Skeletal muscle satellite cell (primary cell): ENCODE measurements at regions not wholly inside any gene's neighbourhood (a gene's known extent, or its start where the extent isn't known, plus 50 kb on each side); places are given as distances from the start of the nearest gene placed in this dataset.
"Not testable (repeated sequence)": the region's sequence is repeated elsewhere in the genome, so short reads cannot be mapped to it uniquely, and the experiment has no call there.

Experiments used
- H3K27me3 ChIP-seq: 2 replicates; pipeline ENCODE4 v1.7.0; 2013; ENCODE audit warnings: low read length; ENCODE audit not compliant: control insufficient read depth, insufficient read depth
- H3K36me3 ChIP-seq: 2 replicates; pipeline ENCODE4 v1.7.0; 2013; ENCODE audit warnings: mild to moderate bottlenecking, control low read depth, low read length; ENCODE audit not compliant: insufficient read depth
- H3K4me1 ChIP-seq: 2 replicates; pipeline ENCODE4 v1.7.0; 2013; ENCODE audit warnings: low read length; ENCODE audit not compliant: control insufficient read depth, insufficient read depth
- H3K4me2 ChIP-seq: 2 replicates; pipeline ENCODE4 v1.7.0; 2013; ENCODE audit warnings: mild to moderate bottlenecking, low read length
- H3K4me3 ChIP-seq: 2 replicates; pipeline ENCODE4 v1.7.0; 2013; ENCODE audit warnings: low read length
- H3K9ac ChIP-seq: 2 replicates; pipeline ENCODE4 v1.7.0; 2013; ENCODE audit warnings: mild to moderate bottlenecking, low read depth, low read length, moderate library complexity
- H3K9me3 ChIP-seq: replicated peaks from 2 replicates; pipeline ENCODE4 v1.7.0; 2013; ENCODE audit warnings: mild to moderate bottlenecking, control low read depth, low read length

GRCh38 chr6:150500568-150500967 is 99.1 kb upstream of the PLEKHG1 start:
- not testable (repeated sequence) for H3K4me2 ChIP-seq, H3K9me3 ChIP-seq, H3K9ac ChIP-seq, H3K4me3 ChIP-seq, H3K36me3 ChIP-seq, H3K27me3 ChIP-seq, H3K4me1 ChIP-seq

GRCh38 chr6:150503041-150503440 is 96.6 kb upstream of the PLEKHG1 start:
- no peaks in the 10 kb centered on the region for H3K36me3 ChIP-seq
- no peak overlapping the region for H3K4me2 ChIP-seq
- no peak overlapping the region for H3K4me3 ChIP-seq
- H3K27me3 ChIP-seq: no peaks in the 10 kb centered on the region
- H3K9me3 ChIP-seq: no peaks in the 10 kb centered on the region
- H3K4me1 ChIP-seq: no peaks in the 10 kb centered on the region
- H3K9ac ChIP-seq: no peak overlapping the region

DNA sequence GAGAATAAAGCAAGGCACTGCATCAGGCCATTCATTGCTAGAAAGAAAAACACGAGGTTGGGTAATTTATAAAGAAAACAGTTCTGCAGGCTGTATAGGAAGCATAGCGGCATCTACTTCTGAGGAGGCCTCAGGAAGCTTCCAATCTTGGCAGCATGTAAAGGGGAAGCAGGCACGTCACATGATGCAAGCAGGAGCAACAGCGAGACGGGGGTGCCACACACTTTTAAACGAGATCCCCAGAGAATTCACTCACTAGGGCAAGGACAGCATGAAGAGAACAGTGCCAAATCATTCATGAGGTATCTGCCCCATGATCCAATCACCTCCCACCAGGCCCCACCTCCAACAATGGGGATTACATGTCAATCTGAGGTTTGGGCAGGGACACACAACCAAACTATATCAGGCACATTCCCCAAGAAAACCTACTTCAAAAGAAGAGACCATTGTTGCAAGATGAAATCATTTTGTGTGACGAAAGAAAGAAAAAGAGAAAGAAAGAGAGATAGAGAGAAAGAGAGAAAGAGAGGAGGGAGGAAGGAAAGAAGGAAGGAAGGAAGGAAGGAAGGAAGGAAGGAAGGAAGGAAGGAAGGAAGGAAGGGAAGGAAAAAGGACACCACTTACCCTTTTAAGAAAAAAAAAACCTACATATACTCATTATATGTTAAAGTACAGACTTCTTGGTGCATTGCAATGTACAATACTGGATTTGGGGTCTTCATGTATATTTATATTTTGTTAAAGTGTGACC is 95.9 kb upstream of the PLEKHG1 start:
- Histone ChIP-seq H3K36me3 (no peaks in the 10 kb centered on the region), H3K4me3 (no peak overlapping the region), H3K4me2 (no peak overlapping the region), H3K9ac (no peak overlapping the region), H3K4me1 (no peaks in the 10 kb centered on the region), H3K9me3 (no peaks in the 10 kb centered on the region), H3K27me3 (no peaks in the 10 kb centered on the region)

DNA sequence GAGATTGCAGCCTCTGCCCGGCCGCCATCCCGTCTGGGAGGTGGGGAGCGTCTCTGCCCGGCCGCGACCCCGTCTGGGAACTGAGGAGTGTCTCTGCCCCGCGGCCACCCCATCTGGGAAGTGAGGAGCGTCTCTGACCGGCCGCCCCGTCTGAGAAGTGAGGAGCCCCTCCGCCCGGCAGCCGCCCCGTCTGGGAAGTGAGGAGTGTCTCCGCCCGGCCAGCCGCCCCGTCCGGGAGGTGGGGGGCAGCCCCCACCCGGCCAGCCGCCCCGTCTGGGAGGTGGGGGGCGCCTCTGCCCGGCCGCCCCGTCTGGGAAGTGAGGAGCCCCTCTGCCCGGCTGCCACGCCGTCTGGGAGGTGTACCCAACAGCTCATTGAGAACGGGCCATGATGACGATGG is 92.3 kb upstream of the PLEKHG1 start:
- not testable (repeated sequence) for H3K4me1 ChIP-seq, H3K9ac ChIP-seq, H3K27me3 ChIP-seq, H3K9me3 ChIP-seq, H3K4me2 ChIP-seq, H3K4me3 ChIP-seq, H3K36me3 ChIP-seq

GRCh38 chr6:150510576-150510975 is 89.1 kb upstream of the PLEKHG1 start:
- Histone ChIP-seq H3K36me3 (no peaks in the 10 kb centered on the region), H3K4me3 (no peak overlapping the region), H3K4me2 (no peak overlapping the region), H3K4me1 (no peaks in the 10 kb centered on the region), H3K9ac (no peak overlapping the region), H3K27me3 (no peaks in the 10 kb centered on the region), H3K9me3 (no peaks in the 10 kb centered on the region)

DNA sequence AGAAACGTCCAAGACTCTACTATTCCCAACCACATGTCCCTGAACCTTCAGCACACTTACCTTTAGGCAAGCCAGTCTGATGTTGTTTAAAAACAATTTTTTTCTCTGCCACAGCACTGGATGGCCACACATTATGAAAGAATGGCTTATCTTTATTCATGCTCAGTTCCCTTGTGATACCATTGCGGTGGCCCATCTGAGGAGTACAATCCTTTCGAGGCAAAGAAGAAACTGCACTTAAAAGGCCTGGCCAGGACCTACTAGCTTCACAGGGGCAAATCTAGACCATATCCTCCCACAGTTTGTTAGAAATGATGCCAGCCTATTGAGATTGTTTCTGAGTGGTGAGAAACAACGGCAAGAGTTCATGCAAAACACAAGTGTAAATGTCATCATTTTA is 88.4 kb upstream of the PLEKHG1 start:
- H3K4me1 ChIP-seq: no peaks in the 10 kb centered on the region
- no peaks in the 10 kb centered on the region for H3K27me3 ChIP-seq
- H3K4me2 ChIP-seq: no peak overlapping the region
- no peaks in the 10 kb centered on the region for H3K36me3 ChIP-seq
- H3K9me3 ChIP-seq: no peaks in the 10 kb centered on the region
- no peak overlapping the region for H3K9ac ChIP-seq
- H3K4me3 ChIP-seq: no peak overlapping the region

DNA sequence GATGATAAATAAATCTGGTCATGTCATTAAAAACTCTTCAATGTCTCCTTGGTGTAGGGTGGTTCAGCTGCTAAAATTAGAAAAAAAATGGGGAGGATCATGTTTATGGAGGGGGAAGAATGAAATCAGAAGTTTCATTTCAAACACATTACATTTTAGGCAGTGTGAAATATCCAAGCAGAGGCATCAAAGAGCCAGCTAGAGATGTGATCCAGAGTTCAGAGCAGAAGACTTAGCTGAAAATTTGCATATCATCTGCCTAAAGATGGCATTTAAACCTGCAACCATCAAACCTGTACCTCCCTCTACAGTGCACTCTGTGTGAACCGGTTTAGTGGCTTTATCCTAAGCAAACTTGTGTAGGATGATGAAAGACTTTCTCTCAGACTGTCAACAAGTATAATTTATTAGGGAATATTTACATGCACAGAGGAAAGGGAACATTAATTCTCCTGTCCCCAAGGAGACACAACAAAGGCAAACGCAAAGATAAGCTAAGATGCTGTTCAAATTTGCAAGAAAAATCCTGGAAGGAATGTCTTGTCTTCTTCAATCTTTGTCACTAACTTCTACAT is 84.8 kb upstream of the PLEKHG1 start:
- Histone ChIP-seq H3K9me3 (no peaks in the 10 kb centered on the region), H3K9ac (no peak overlapping the region), H3K27me3 (no peaks in the 10 kb centered on the region), H3K4me1 (no peaks in the 10 kb centered on the region), H3K4me2 (no peak overlapping the region), H3K36me3 (no peaks in the 10 kb centered on the region), H3K4me3 (no peak overlapping the region)

- no peak overlapping the region for H3K9ac ChIP-seq
- no peaks in the 10 kb centered on the region for H3K36me3 ChIP-seq
- H3K4me3 ChIP-seq: no peak overlapping the region
- H3K27me3 ChIP-seq: no peaks in the 10 kb centered on the region
- H3K4me2 ChIP-seq: no peak overlapping the region
- H3K4me1 ChIP-seq: no peaks in the 10 kb centered on the region
- no peaks in the 10 kb centered on the region for H3K9me3 ChIP-seq
These were observed 83.5 kb upstream of the PLEKHG1 start for GRCh38 chr6:150516199-150516598.

- no peak overlapping the region for H3K4me3 ChIP-seq
- no peaks in the 10 kb centered on the region for H3K27me3 ChIP-seq
- no peak overlapping the region for H3K4me2 ChIP-seq
- H3K9ac ChIP-seq: no peak overlapping the region
- H3K4me1 ChIP-seq: no peaks in the 10 kb centered on the region
- no peaks in the 10 kb centered on the region for H3K9me3 ChIP-seq
- H3K36me3 ChIP-seq: no peaks in the 10 kb centered on the region
These were observed 82.5 kb upstream of the PLEKHG1 start for GRCh38 chr6:150517175-150517574.

DNA sequence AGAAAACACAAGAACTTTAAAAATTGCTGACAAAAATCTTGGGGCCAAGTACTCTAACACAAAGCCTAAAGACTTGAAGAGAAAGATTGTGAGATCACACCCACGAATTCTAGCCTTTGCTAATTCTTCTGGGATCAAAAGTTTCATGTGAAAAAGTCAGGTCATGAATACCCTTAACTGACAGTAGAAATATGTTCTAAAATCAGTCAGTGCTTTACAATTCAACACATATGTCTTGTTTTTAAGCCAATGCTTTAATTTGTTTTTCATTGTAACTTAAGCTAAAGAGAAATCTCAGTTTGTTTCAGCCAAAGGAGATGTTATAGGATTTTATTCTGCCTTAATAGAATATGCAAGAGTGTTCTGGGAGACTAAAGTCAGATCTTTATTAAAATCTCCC is 78.2 kb upstream of the PLEKHG1 start:
- no peaks in the 10 kb centered on the region for H3K4me1 ChIP-seq
- no peak overlapping the region for H3K4me2 ChIP-seq
- H3K9me3 ChIP-seq: no peaks in the 10 kb centered on the region
- no peaks in the 10 kb centered on the region for H3K36me3 ChIP-seq
- H3K4me3 ChIP-seq: no peak overlapping the region
- no peak overlapping the region for H3K9ac ChIP-seq
- H3K27me3 ChIP-seq: no peaks in the 10 kb centered on the region

DNA sequence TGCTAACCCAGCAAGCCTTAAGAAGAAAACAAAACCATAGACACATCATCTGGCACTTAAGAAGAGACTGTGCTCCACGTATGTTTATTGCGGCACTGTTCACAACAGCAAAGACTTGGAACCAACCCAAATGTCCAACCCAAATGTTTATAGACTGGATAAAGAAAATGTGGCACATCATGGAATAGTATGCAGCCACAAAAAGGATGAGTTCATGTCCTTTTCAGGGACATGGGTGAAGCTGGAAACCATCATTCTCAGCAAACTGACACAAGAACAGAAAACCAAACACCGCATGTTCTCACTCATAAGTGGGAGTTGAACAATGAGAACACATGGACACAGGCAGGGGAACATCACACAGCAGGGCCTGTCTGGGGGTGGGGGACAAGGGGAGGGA is 76.5 kb upstream of the PLEKHG1 start:
- not testable (repeated sequence) for H3K4me2 ChIP-seq, H3K27me3 ChIP-seq, H3K4me1 ChIP-seq, H3K36me3 ChIP-seq, H3K9me3 ChIP-seq, H3K4me3 ChIP-seq, H3K9ac ChIP-seq

DNA sequence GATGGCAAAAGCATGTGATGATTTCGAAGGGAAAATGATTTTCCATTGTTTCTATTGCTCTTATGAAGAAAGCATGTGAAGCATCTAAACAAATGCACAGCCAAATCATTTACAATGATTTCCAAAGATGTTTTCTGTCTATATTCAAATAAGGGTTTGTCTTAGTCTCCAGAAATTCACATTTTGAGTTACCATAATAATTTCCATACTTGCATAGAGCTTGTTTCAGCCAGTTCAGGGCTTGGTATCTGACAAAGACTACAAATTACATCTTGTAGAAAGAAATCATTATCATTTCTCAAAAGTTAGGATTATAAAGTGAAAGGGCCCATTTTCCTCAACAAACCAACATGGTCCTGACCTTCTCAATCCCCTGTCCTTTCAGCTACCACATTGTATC is 74.4 kb upstream of the PLEKHG1 start:
- Histone ChIP-seq H3K4me2 (no peak overlapping the region), H3K36me3 (no peaks in the 10 kb centered on the region), H3K27me3 (peaks cover 4% of the 10 kb centered on the region), H3K9me3 (no peaks in the 10 kb centered on the region), H3K4me1 (no peaks in the 10 kb centered on the region), H3K9ac (no peak overlapping the region), H3K4me3 (no peak overlapping the region)
